Prostate gland (tissue), 2 donors: ENCODE measurements at regions not wholly inside any gene's neighbourhood (a gene's known extent, or its start where the extent isn't known, plus 50 kb on each side); places are given as distances from the start of the nearest gene placed in this dataset.

ENCODE experiments used
- DNase-seq: peaks from one replicate; pipeline ENCODE4 v3.0.0-alpha.2; 2019; ENCODE audit warnings: low spot score
- H3K27ac ChIP-seq, 2 donors: fragments of 200-600 bp; sonication (generic); 2 replicates each; pipeline ENCODE4 v1.5.1; 2017 to 2019
- H3K27me3 ChIP-seq: fragments of 200-600 bp; sonication (generic); replicated peaks from 2 replicates; pipeline ENCODE4 v1.5.1; 2019; ENCODE audit not compliant: insufficient read depth
- H3K36me3 ChIP-seq, 2 donors: fragments of 200-600 bp; sonication (generic); 1 replicate in 1 of 2; 2 replicates in 1 of 2; pipeline versions ENCODE4 v1.5.1 to v1.8.1; 2017 to 2019
- H3K4me1 ChIP-seq: fragments of 200-600 bp; sonication (generic); replicated peaks from 2 replicates; pipeline ENCODE4 v1.5.1; 2019
- H3K4me3 ChIP-seq, 2 donors: fragments of 200-600 bp; sonication (generic); 2 replicates each; pipeline ENCODE4 v1.5.1; 2017 to 2019
- H3K9me3 ChIP-seq: fragments of 200-600 bp; sonication (generic); 2 replicates; pipeline ENCODE4 v1.5.1; 2017
- POLR2A ChIP-seq: fragments of 450-650 bp; IDR thresholded peaks from one replicate; pipeline ENCODE4 v1.6.1; 2016; ENCODE audit warnings: antibody characterized with exemption, mild to moderate bottlenecking
- POLR2AphosphoS5 ChIP-seq: sonication (generic); formaldehyde crosslinking; IDR thresholded peaks from one replicate; pipeline ENCODE4 v1.6.1; 2017; ENCODE audit warnings: antibody characterized with exemption
- WGBS: methylation state at CpG from one replicate; pipeline ENCODE4 v1.1.5; 2018; 5-methylcytosine and 5-hydroxymethylcytosine counted together
- intact Hi-C: fragments of 100-400 bp; cut with DNase I; formaldehyde crosslinking; loops from one replicate; pipeline ENCODE4 v1.14.2; 2022
- TF ChIP-seq, protein P1 (sequence below), 4 experiments: fragments of 200-600 bp in 2 of 4; fragments of 450-650 bp in 2 of 4; sonication (generic) in 2 of 4; IDR thresholded peaks; 1 replicate in 3 of 4; 2 replicates in 1 of 4; pipeline ENCODE4 v1.5.1; 2016 to 2019; ENCODE audit warnings: antibody characterized with exemption in 4 of 4, mild to moderate bottlenecking in 2 of 4, moderate library complexity in 2 of 4

DNA sequence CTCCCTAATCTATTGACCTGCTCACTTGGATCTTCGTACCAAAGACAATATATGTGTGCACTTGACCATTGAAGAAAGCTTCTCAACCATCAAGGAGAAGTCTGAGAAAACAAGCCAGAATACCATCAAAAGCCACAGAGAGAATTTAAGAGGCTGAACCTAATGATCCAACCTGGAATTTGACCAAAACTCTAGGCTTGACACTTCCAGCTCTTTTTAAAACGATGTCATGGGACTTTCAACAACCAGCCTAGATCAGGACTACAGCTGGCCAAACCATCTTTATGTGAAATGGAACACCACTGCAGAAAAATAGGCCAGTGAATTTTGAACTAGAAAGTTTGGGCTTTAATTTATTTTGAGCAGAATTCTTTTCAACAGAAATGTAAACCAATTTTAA is 444.4 kb downstream of the LTN1 start:
- intact Hi-C loops: no loop called here

GRCh38 chr21:28547766-28548165 is 444.9 kb downstream of the LTN1 start:
- DNase-seq: no peak
- Histone ChIP-seq H3K4me3 (no peak overlapping the region), H3K27me3 (no peaks in the 10 kb centered on the region), H3K9me3 (no peaks in the 10 kb centered on the region), H3K27ac (no peak overlapping the region), H3K4me1 (no peaks in the 10 kb centered on the region), H3K36me3 (no peaks in the 10 kb centered on the region)
- intact Hi-C loops: no loop called here
- TF ChIP-seq POLR2AphosphoS5 (no peak), POLR2A (no peak)
- TF ChIP-seq, protein P1, sequence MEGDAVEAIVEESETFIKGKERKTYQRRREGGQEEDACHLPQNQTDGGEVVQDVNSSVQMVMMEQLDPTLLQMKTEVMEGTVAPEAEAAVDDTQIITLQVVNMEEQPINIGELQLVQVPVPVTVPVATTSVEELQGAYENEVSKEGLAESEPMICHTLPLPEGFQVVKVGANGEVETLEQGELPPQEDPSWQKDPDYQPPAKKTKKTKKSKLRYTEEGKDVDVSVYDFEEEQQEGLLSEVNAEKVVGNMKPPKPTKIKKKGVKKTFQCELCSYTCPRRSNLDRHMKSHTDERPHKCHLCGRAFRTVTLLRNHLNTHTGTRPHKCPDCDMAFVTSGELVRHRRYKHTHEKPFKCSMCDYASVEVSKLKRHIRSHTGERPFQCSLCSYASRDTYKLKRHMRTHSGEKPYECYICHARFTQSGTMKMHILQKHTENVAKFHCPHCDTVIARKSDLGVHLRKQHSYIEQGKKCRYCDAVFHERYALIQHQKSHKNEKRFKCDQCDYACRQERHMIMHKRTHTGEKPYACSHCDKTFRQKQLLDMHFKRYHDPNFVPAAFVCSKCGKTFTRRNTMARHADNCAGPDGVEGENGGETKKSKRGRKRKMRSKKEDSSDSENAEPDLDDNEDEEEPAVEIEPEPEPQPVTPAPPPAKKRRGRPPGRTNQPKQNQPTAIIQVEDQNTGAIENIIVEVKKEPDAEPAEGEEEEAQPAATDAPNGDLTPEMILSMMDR (IDR thresholded peaks at IDR 0.05): no peak
- WGBS: 59% methylated on average over 3 of the region's 3 CpGs

More for the DNA sequence above, 444.4 kb downstream of the LTN1 start:
- no peak for DNase-seq
- Histone ChIP-seq H3K9me3 (no peaks in the 10 kb centered on the region), H3K4me1 (no peaks in the 10 kb centered on the region), H3K27ac (no peak overlapping the region), H3K4me3 (no peak overlapping the region), H3K27me3 (no peaks in the 10 kb centered on the region), H3K36me3 (no peaks in the 10 kb centered on the region)
- TF ChIP-seq POLR2AphosphoS5: no peak
- no peak for TF ChIP-seq POLR2A
- TF ChIP-seq, protein P1 (IDR thresholded peaks at IDR 0.05): no peak
- WGBS: 52% methylated on average over 2 of the region's 2 CpGs

DNA sequence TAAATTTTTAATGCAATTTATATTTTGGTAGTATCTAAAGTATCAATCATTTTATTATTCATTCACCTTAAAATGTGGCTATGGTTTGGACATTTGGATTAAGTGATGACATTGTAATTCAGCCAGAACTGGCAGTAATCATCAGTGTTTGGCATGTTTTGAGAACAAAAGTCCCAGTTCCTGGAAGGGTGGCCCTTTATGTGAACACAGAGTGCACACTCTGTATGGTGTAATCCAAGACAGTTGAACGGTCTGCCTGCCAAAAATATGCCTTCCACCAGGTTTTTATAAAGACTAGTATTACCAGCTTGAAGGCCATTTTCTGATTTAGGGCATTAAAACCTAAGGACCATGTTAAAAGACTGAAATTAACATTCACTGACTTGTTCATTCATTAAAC is 448.7 kb downstream of the LTN1 start:
- Histone ChIP-seq H3K4me1 (no peaks in the 10 kb centered on the region), H3K27me3 (no peaks in the 10 kb centered on the region), H3K36me3 (no peaks in the 10 kb centered on the region), H3K9me3 (no peaks in the 10 kb centered on the region), H3K4me3 (no peak overlapping the region), H3K27ac (no peak overlapping the region)
- TF ChIP-seq, protein P1 (IDR thresholded peaks at IDR 0.05): no peak
- no peak for TF ChIP-seq POLR2A
- peak; percentile 21 for TF ChIP-seq POLR2AphosphoS5
- intact Hi-C loops: no loop called here
- peak; percentile 15 for DNase-seq
- 9% methylated on average over 1 of the region's 1 CpG for WGBS

- no peaks in the 10 kb centered on the region for H3K4me1 ChIP-seq
- intact Hi-C loops: no loop called here
- no peak for DNase-seq
Measured at GRCh38 chr21:28541371-28542112, 451.1 kb downstream of the LTN1 start.

More at GRCh38 chr21:28541371-28542112, 451.1 kb downstream of the LTN1 start:
- H3K36me3 ChIP-seq: no peaks in the 10 kb centered on the region
- no peaks in the 10 kb centered on the region for H3K27me3 ChIP-seq
- H3K9me3 ChIP-seq: no peaks in the 10 kb centered on the region
- TF ChIP-seq, protein P1 (IDR thresholded peaks at IDR 0.05): no peak
- TF ChIP-seq POLR2AphosphoS5 (no peak), POLR2A (no peak)
- H3K4me3 ChIP-seq: no peak overlapping the region
- H3K27ac ChIP-seq: no peak overlapping the region
- 96% methylated on average over 9 of the region's 9 CpGs for WGBS
